ENCODE measurements at regions not wholly inside any gene's neighbourhood (a gene's known extent, or its start where the extent isn't known, plus 50 kb on each side); places are given as distances from the start of the nearest gene placed in this dataset.

DNA sequence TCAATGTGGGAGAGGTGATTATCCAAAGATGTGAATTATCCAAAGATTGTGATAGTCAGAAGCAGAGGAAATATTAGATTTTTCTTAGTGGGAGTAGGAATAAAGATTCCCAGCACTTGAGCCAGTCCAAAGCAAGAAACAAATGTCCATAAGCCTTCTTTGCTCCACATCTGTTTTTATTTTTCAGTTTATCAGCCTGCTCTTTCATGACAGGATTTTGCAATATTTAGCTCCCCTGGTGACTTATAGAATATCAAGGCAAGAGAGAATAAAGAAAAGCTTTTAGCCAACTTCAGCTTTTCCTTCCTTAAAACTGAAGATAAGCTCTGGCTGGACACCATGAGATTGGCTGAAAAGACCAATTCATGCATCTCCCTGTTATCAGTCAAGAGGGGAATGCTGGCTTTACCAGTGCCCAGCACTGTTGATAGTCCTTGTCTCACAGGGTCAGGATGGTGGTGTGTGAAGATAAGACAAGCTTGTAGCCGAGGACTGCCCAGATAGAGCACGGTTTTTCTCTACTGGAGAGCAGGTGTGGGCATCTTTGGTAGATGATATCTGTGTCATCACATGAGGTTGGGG, 706.5 kb downstream of the KCNJ2 start:
- TF ChIP-seq CTCF (conservative IDR thresholded peaks at IDR 0.05), result no peak
- no peak for TF ChIP-seq EZH2 (IDR thresholded peaks at IDR 0.05; ENCODE audit: low read depth)

Measured in PC-9 (cell line).